Epithelial cell of proximal tubule (primary cell): ENCODE measurements at regions not wholly inside any gene's neighbourhood (a gene's known extent, or its start where the extent isn't known, plus 50 kb on each side); places are given as distances from the start of the nearest gene placed in this dataset.
"Not testable (repeated sequence)": the region's sequence is repeated elsewhere in the genome, so short reads cannot be mapped to it uniquely, and the experiment has no call there.

Experiments used
- DNase-seq: peaks from one replicate; pipeline ENCODE4 v3.0.0-alpha.2; 2011; ENCODE audit warnings: low read depth
- H3K4me3 ChIP-seq: 2 replicates; pipeline ENCODE4 v1.5.1; 2011; ENCODE audit warnings: low read depth, mild to moderate bottlenecking, low read length
- CTCF ChIP-seq: conservative IDR thresholded peaks from 2 replicates; pipeline ENCODE4 v1.5.1; 2012; ENCODE audit warnings: low read depth, mild to moderate bottlenecking, low read length

- no peak overlapping the region for H3K4me3 ChIP-seq
- TF ChIP-seq CTCF: no peak
- DNase-seq: no peak
Measured at GRCh38 chr1:96096613-96097321, 624.8 kb upstream of the PTBP2 start.

- no peak for TF ChIP-seq CTCF
- H3K4me3 ChIP-seq: no peak overlapping the region
Measured at GRCh38 chr1:96104506-96104905, 617.1 kb upstream of the PTBP2 start.

GRCh38 chr1:96104906-96105305, 616.7 kb upstream of the PTBP2 start:
- DNase-seq: no peak
- TF ChIP-seq CTCF: no peak
- H3K4me3 ChIP-seq: no peak overlapping the region

More at GRCh38 chr1:96104506-96104905, 617.1 kb upstream of the PTBP2 start:
- DNase-seq: no peak

GRCh38 chr1:96116731-96117130, 604.9 kb upstream of the PTBP2 start:
- H3K4me3 ChIP-seq: no peak overlapping the region
- no peak for TF ChIP-seq CTCF
- DNase-seq: no peak

GRCh38 chr1:96130432-96130831, 591.2 kb upstream of the PTBP2 start:
- no peak overlapping the region for H3K4me3 ChIP-seq
- DNase-seq: no peak
- TF ChIP-seq CTCF: no peak

- no peak for DNase-seq
- TF ChIP-seq CTCF: no peak
- no peak overlapping the region for H3K4me3 ChIP-seq
Measured at GRCh38 chr1:96144636-96145035, 576.9 kb upstream of the PTBP2 start.

- no peak for DNase-seq
- TF ChIP-seq CTCF: no peak
- no peak overlapping the region for H3K4me3 ChIP-seq
Measured at GRCh38 chr1:96145492-96145891, 576.1 kb upstream of the PTBP2 start.

- not testable (repeated sequence) for DNase-seq, H3K4me3 ChIP-seq
Measured at GRCh38 chr1:96152957-96153356, 568.6 kb upstream of the PTBP2 start.
